ENCODE measurements at regions not wholly inside any gene's neighbourhood (a gene's known extent, or its start where the extent isn't known, plus 50 kb on each side); places are given as distances from the start of the nearest gene placed in this dataset.

DNA sequence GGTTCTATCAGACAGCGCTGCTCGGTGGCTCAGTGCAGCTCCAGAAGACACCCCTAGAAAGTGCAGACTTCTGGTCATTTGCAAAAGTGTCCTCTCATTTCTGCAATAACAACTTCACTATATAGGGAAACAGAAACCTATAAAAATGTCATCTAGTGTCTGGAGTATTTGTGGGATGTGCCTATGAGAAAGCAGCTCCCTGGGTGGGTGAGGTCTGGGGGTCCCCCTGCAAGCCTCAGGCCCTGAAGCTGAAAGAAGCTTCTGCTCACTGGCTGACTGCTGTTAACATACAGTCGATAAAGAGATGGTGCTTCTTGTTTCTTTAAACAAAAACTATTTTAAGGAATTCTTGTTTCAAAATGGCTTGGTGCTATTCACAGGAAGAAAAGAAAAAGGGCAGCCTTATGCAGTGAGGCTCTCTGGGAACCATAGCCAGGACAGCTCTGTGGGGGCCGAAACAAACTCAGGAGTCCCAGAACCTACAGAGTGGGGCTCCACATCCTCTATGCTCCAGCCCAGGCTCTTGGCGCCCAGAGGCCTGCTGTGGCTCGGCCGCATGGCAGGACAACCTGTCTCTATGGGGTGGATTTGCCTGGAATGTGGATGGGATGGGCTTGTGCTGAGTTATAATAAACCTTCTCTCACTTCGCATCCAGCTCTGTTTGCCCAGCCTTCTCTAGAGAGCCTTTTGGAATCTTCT, 109.7 kb downstream of the BANF2 start:
- Histone ChIP-seq H3K36me3 (ENCODE audit: control insufficient read depth in 2 of 4, insufficient read depth in 4 of 4, low read length in 3 of 4) (no peaks in the 10 kb centered on the region), H3K4ac (replicated peaks; ENCODE audit: insufficient read length, low read depth, low read length) (no peak overlapping the region), H4K8ac (ENCODE audit: extremely low read depth, insufficient read depth, low read length) (no peak overlapping the region), H3K23ac (ENCODE audit: insufficient read length) (no peak overlapping the region), H3K4me1 (replicated peaks in 1 of 4; ENCODE audit: control insufficient read depth in 3 of 4, insufficient read depth in 4 of 4, low read length in 3 of 4) (peaks cover 0 to 6% (median 4%) of the 10 kb centered on the region in 4 experiments; a peak in 4 of 7 replicates), H2BK5ac (ENCODE audit: low read depth, low read length) (no peak overlapping the region), H3K79me1 (ENCODE audit: low read depth, low read length) (no peaks in the 10 kb centered on the region), H3K23me2 (ENCODE audit: low read depth, low read length) (peaks cover 2% of the 10 kb centered on the region; the same call in 1 of the 2 replicates), H2AK5ac (ENCODE audit: low read depth, low read length) (no peak overlapping the region), H3K56ac (replicated peaks; ENCODE audit: insufficient read length, low read depth, low read length) (no peak overlapping the region), H3K79me2 (ENCODE audit: control insufficient read depth in 1 of 2, insufficient read depth in 2 of 2, low read length in 2 of 2) (no peaks in the 10 kb centered on the region), H4K91ac (replicated peaks; ENCODE audit: insufficient read length, low read length) (no peak overlapping the region), H3K4me2 (ENCODE audit: insufficient read depth in 1 of 2, low read depth in 2 of 2, low read length in 2 of 2) (no peak overlapping the region), H3K9me3 (ENCODE audit: insufficient read depth in 2 of 2, low read depth in 1 of 2, low read length in 1 of 2) (no peaks in the 10 kb centered on the region), H3K4me3 (ENCODE audit: extremely low read depth in 1 of 4, insufficient read depth in 2 of 4, low read depth in 3 of 4, low read length in 4 of 4) (no peak overlapping the region), H3K27ac (ENCODE audit: low read depth, low read length) (no peak overlapping the region), H3K14ac (ENCODE audit: insufficient read length) (no peak overlapping the region), H2BK120ac (replicated peaks; ENCODE audit: low read depth, low read length) (no peak overlapping the region), H4K20me1 (replicated peaks in 1 of 2; ENCODE audit: control insufficient read depth in 1 of 2, insufficient read depth in 2 of 2, low read length in 2 of 2) (no peaks in the 10 kb centered on the region), H2BK15ac (ENCODE audit: low read length) (no peak overlapping the region), H2BK12ac (ENCODE audit: low read depth, low read length) (peak overlapping the region; percentile 29; the same call in 1 of the 2 replicates), H2BK20ac (ENCODE audit: low read length) (no peak overlapping the region), H3K27me3 (replicated peaks in 1 of 4; ENCODE audit: control insufficient read depth in 3 of 4, extremely low read depth in 1 of 4, insufficient read depth in 3 of 4, low read length in 3 of 4) (no peaks in the 10 kb centered on the region), H3K18ac (ENCODE audit: extremely low read depth, low read length) (no peak overlapping the region), H4K5ac (ENCODE audit: insufficient read length, low read depth, low read length) (no peak overlapping the region), H3K9ac (replicated peaks in 1 of 4; ENCODE audit: extremely low read depth in 1 of 4, low read depth in 3 of 4, low read length in 3 of 4) (no peak overlapping the region), H2AFZ (ENCODE audit: low read length) (no peak overlapping the region)
- POLR2A ChIA-PET (ENCODE audit: partially characterized antibody): no interaction called here
- CTCF ChIA-PET (ENCODE audit: partially characterized antibody): interaction anchor here (0.9 to 2.1 kb wide), 5 partner anchors 12 to 130 kb away, joined by 3 to 7 read pairs (median 4); partner anchors contain the start of gene RRBP1
- TF ChIP-seq TEAD4 (IDR thresholded peaks at IDR 0.05; ENCODE audit: low read depth, low read length) (peak; percentile 85), SP2 (IDR thresholded peaks at IDR 0.05; ENCODE audit: low read length) (no peak), SIN3A (conservative IDR thresholded peaks at IDR 0.05 in 1 of 2, IDR thresholded peaks at IDR 0.05 in 1 of 2; ENCODE audit: low read depth in 1 of 2, low read length in 2 of 2) (no peak), SP1 (IDR thresholded peaks at IDR 0.05; ENCODE audit: low read depth, low read length) (0 out of 2 replicates have a peak, but pooled peaks have one; percentile 28), CBX5 (IDR thresholded peaks at IDR 0.05; ENCODE audit: low read depth, low read length) (no peak), CEBPB (IDR thresholded peaks at IDR 0.05; ENCODE audit: low read depth, low read length) (no peak), EGR1 (IDR thresholded peaks at IDR 0.05; ENCODE audit: borderline replicate concordance, low read depth, low read length) (no peak)
- TF ChIP-seq, protein P1, sequence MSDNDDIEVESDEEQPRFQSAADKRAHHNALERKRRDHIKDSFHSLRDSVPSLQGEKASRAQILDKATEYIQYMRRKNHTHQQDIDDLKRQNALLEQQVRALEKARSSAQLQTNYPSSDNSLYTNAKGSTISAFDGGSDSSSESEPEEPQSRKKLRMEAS (IDR thresholded peaks at IDR 0.05): peak; percentile 75
- WGBS, 2 experiments (ENCODE audit: extremely low coverage in 1 of 2, insufficient coverage in 1 of 2, insufficient read length in 1 of 2, insufficient replicate concordance in 2 of 2, low coverage in 1 of 2, low lambda C conversion rate in 2 of 2, missing lambda C conversion rate in 1 of 2): 90% methylated on average over 8 of the region's 8 CpGs; no CpG with 5 or more reads in 1 of the 2 experiments
- DNase-seq (ENCODE audit: low read depth in 1 of 2, low spot score in 2 of 2) (no peak), FAIRE-seq (no peak)

Data from H1 (cell line).